ENCODE measurements at regions not wholly inside any gene's neighbourhood (a gene's known extent, or its start where the extent isn't known, plus 50 kb on each side); places are given as distances from the start of the nearest gene placed in this dataset.

GRCh38 chr1:55437692-55438091 is 222.5 kb upstream of the USP24 start (continued):
- TF ChIP-seq IRF1 (CRISPR knock-in tag; IDR thresholded peaks at IDR 0.05; ENCODE audit: low read depth) = no peak
- no peak for TF ChIP-seq ATAD3A (CRISPR knock-in tag; IDR thresholded peaks at IDR 0.05)
- no peak for TF ChIP-seq TGIF2 (CRISPR knock-in tag; IDR thresholded peaks at IDR 0.05)
- TF ChIP-seq KDM1A (CRISPR knock-in tag; IDR thresholded peaks at IDR 0.05) = 0 out of 2 replicates have a peak, but pooled peaks have one; percentile 36
- no peak for TF ChIP-seq HIC2 (CRISPR knock-in tag; IDR thresholded peaks at IDR 0.05; ENCODE audit: low read depth)
- TF ChIP-seq FOSL2 (CRISPR knock-in tag; IDR thresholded peaks at IDR 0.05) = peak; percentile 64
- no peak for TF ChIP-seq KDM6A (CRISPR knock-in tag; IDR thresholded peaks at IDR 0.05; ENCODE audit: low read depth)
- no peak for TF ChIP-seq ATM (IDR thresholded peaks at IDR 0.05; ENCODE audit: borderline replicate concordance)
- TF ChIP-seq ZNF773 (CRISPR knock-in tag; IDR thresholded peaks at IDR 0.05; ENCODE audit: borderline replicate concordance) = no peak
- no peak for TF ChIP-seq ZNF660 (CRISPR knock-in tag; IDR thresholded peaks at IDR 0.05; ENCODE audit: borderline replicate concordance, low read depth)
- no peak for TF ChIP-seq TOPORS (CRISPR knock-in tag; IDR thresholded peaks at IDR 0.05)
- no peak for TF ChIP-seq SOX6 (IDR thresholded peaks at IDR 0.05)
- peak; percentile 22; the same call in 1 of the 2 replicates for TF ChIP-seq SOX6 (CRISPR knock-in tag; IDR thresholded peaks at IDR 0.05)
- no peak for TF ChIP-seq SMC3 (IDR thresholded peaks at IDR 0.05; ENCODE audit: low read length)
- no peak for TF ChIP-seq CAMTA2 (CRISPR knock-in tag; IDR thresholded peaks at IDR 0.05; ENCODE audit: borderline replicate concordance)
- TF ChIP-seq ATF7 (IDR thresholded peaks at IDR 0.05) = no peak
- TF ChIP-seq ATF7 (CRISPR knock-in tag; IDR thresholded peaks at IDR 0.05) = no peak
- TF ChIP-seq ZNF17 (CRISPR knock-in tag; IDR thresholded peaks at IDR 0.05) = no peak
- TF ChIP-seq DDIT3 (CRISPR knock-in tag; IDR thresholded peaks at IDR 0.05) = no peak
- TF ChIP-seq GMEB1 (CRISPR knock-in tag; IDR thresholded peaks at IDR 0.05; ENCODE audit: borderline replicate concordance) = no peak
- no peak for TF ChIP-seq ZNF816 (CRISPR knock-in tag; IDR thresholded peaks at IDR 0.05; ENCODE audit: borderline replicate concordance)
- no peak for TF ChIP-seq TEAD3 (CRISPR knock-in tag; optimal IDR thresholded peaks at IDR 0.05; ENCODE audit: borderline replicate concordance)
- no peak for TF ChIP-seq ZNF333 (CRISPR knock-in tag; IDR thresholded peaks at IDR 0.05; ENCODE audit: borderline replicate concordance)
- no peak for TF ChIP-seq ELF1 (CRISPR knock-in tag; IDR thresholded peaks at IDR 0.05)
- no peak for TF ChIP-seq CBX2 (IDR thresholded peaks at IDR 0.05; ENCODE audit: low read depth, low read length)
- no peak for TF ChIP-seq CBX2 (CRISPR knock-in tag; IDR thresholded peaks at IDR 0.05; ENCODE audit: low read depth)
- no peak for TF ChIP-seq ZBTB14 (CRISPR knock-in tag; IDR thresholded peaks at IDR 0.05)
- no peak for TF ChIP-seq ARNTL (CRISPR knock-in tag; IDR thresholded peaks at IDR 0.05)
- TF ChIP-seq ZNF160 (CRISPR knock-in tag; IDR thresholded peaks at IDR 0.05) = no peak
- TF ChIP-seq ZNF3 (CRISPR knock-in tag; IDR thresholded peaks at IDR 0.05) = peak; percentile 97
